Liver (tissue), 8 donors: ENCODE measurements at regions not wholly inside any gene's neighbourhood (a gene's known extent, or its start where the extent isn't known, plus 50 kb on each side); places are given as distances from the start of the nearest gene placed in this dataset.

Source experiments
- DNase-seq: peaks from one replicate; pipeline ENCODE4 v3.0.0-alpha.2; 2017; ENCODE audit warnings: low spot score
- H3K27ac ChIP-seq, 2 donors: one replicate each; pipeline ENCODE4 v1.7.0; 2013; ENCODE audit warnings: inconsistent platforms in 2 of 2, low read length in 2 of 2, control low read depth in 1 of 2, low read depth in 1 of 2, mild to moderate bottlenecking in 1 of 2
- H3K27me3 ChIP-seq, 4 donors: one replicate each; pipeline versions ENCODE4 v1.6.1 to v1.7.0; 2013; ENCODE audit warnings: low read length in 3 of 4, inconsistent platforms in 1 of 4, mild to moderate bottlenecking in 1 of 4, moderate library complexity in 1 of 4; ENCODE audit not compliant: control insufficient read depth in 4 of 4, insufficient read depth in 4 of 4
- H3K36me3 ChIP-seq, 4 donors: one replicate each; pipeline versions ENCODE4 v1.6.1 to v1.7.0; 2013; ENCODE audit warnings: low read length in 3 of 4, mild to moderate bottlenecking in 3 of 4, low read depth in 1 of 4, moderate library complexity in 1 of 4; ENCODE audit not compliant: control insufficient read depth in 4 of 4, insufficient read depth in 3 of 4
- H3K4me1 ChIP-seq, 4 donors: one replicate each; pipeline versions ENCODE4 v1.6.1 to v1.7.0; 2013; ENCODE audit warnings: low read length in 3 of 4, mild to moderate bottlenecking in 3 of 4, moderate library complexity in 1 of 4; ENCODE audit not compliant: control insufficient read depth in 4 of 4, insufficient read depth in 4 of 4
- H3K4me3 ChIP-seq, 3 donors: one replicate each; pipeline versions ENCODE4 v1.6.1 to v1.7.0; 2013; ENCODE audit warnings: low read length in 3 of 3, control low read depth in 1 of 3, low read depth in 1 of 3, mild to moderate bottlenecking in 1 of 3
- H3K9ac ChIP-seq, 2 donors: one replicate each; pipeline ENCODE4 v1.7.0; 2013; ENCODE audit warnings: low read length in 2 of 2, mild to moderate bottlenecking in 2 of 2, moderate library complexity in 2 of 2, control low read depth in 1 of 2, low read depth in 1 of 2
- H3K9me3 ChIP-seq, 4 donors: one replicate each; pipeline versions ENCODE4 v1.6.1 to v1.7.0; 2013; ENCODE audit warnings: low read length in 3 of 4; ENCODE audit not compliant: control insufficient read depth in 4 of 4
- FOXA1 ChIP-seq: IDR thresholded peaks from 2 replicates; pipeline ENCODE4 v1.6.1; 2016; ENCODE audit warnings: antibody characterized with exemption
- FOXA2 ChIP-seq: IDR thresholded peaks from 2 replicates; pipeline ENCODE4 v1.6.1; 2016; ENCODE audit warnings: antibody characterized with exemption
- HNF4A ChIP-seq, 2 donors: conservative IDR thresholded peaks; 2 replicates each; pipeline ENCODE4 v1.6.1; 2016; ENCODE audit warnings: antibody characterized with exemption in 2 of 2, mild to moderate bottlenecking in 2 of 2
- HNF4G ChIP-seq: IDR thresholded peaks from 2 replicates; pipeline ENCODE4 v1.6.1; 2016; ENCODE audit warnings: antibody characterized with exemption
- JUND ChIP-seq, 2 donors: IDR thresholded peaks; 2 replicates each; pipeline ENCODE4 v1.6.1; 2016; ENCODE audit warnings: antibody characterized with exemption in 2 of 2
- NR2F2 ChIP-seq: IDR thresholded peaks from 2 replicates; pipeline ENCODE4 v1.6.1; 2016; ENCODE audit warnings: antibody characterized with exemption
- RAD21 ChIP-seq, 2 donors: IDR thresholded peaks; 2 replicates each; pipeline ENCODE4 v1.6.1; 2016; ENCODE audit warnings: antibody characterized with exemption in 2 of 2, mild to moderate bottlenecking in 2 of 2
- RXRA ChIP-seq, 2 donors: IDR thresholded peaks; 2 replicates each; pipeline ENCODE4 v1.6.1; 2017 to 2018; ENCODE audit warnings: antibody characterized with exemption in 2 of 2, mild to moderate bottlenecking in 1 of 2
- SP1 ChIP-seq: IDR thresholded peaks from 2 replicates; pipeline ENCODE4 v1.6.1; 2018; ENCODE audit warnings: antibody characterized with exemption, mild to moderate bottlenecking
- TAF1 ChIP-seq: conservative IDR thresholded peaks from 2 replicates; pipeline ENCODE4 v1.6.1; 2016; ENCODE audit warnings: antibody characterized with exemption, mild to moderate bottlenecking
- YY1 ChIP-seq: IDR thresholded peaks from 2 replicates; pipeline ENCODE4 v1.6.1; 2016; ENCODE audit warnings: antibody characterized with exemption, mild to moderate bottlenecking
- WGBS: extraction: QIAGEN DNeasy Blood & Tissue Kit; methylation state at CpG from one replicate; pipeline ENCODE4 v1.1.7; 2013; 5-methylcytosine and 5-hydroxymethylcytosine counted together
- TF ChIP-seq, protein P1 (sequence below): IDR thresholded peaks from 2 replicates; pipeline ENCODE4 v1.6.1; 2016; ENCODE audit warnings: antibody characterized with exemption
- TF ChIP-seq, protein P2 (sequence below): fragments of 150-350 bp; IDR thresholded peaks from 2 replicates; pipeline ENCODE4 v1.5.1; 2017; ENCODE audit warnings: improper control_type of control experiment, low read depth, low read length; ENCODE audit not compliant: missing input control
- TF ChIP-seq, protein P3 (sequence below): IDR thresholded peaks from 2 replicates; pipeline ENCODE4 v1.6.1; 2016; ENCODE audit warnings: antibody characterized with exemption
- TF ChIP-seq, protein P4 (sequence below): IDR thresholded peaks from 2 replicates; pipeline ENCODE4 v1.6.1; 2016; ENCODE audit warnings: antibody characterized with exemption
- TF ChIP-seq, protein P5 (sequence below): IDR thresholded peaks from 2 replicates; pipeline ENCODE4 v1.6.1; 2016; ENCODE audit warnings: antibody characterized with exemption, mild to moderate bottlenecking
- donor health status: healthy.
- donor health status: healthy.
- donor health status: healthy.
- donor health status: healthy.
- donor health status: healthy.

DNA sequence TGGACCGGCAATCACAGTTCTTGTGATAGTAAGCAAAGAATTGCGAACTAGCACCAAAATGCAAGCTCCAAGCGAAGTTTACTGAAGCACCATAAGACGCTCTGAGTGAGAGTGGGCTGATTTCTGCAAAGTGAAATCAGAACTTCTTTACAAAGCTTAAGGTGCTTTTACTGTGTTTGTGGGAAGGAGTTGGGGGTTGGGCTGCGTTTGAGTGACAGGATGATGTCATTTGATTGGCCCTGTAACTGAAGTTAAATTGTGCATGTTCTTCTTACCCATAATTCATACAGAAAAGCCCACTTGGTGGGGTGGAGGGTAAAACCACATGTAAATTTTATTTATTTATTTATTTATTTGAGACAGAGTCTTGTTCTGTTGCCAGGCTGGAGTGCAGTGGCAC, 970.6 kb upstream of the CDH18 start:
- Histone ChIP-seq H3K9ac (no peak overlapping the region), H3K4me3 (no peak overlapping the region), H3K4me1 (no peaks in the 10 kb centered on the region), H3K36me3 (no peaks in the 10 kb centered on the region), H3K9me3 (no peaks in the 10 kb centered on the region), H3K27me3 (no peaks in the 10 kb centered on the region), H3K27ac (no peak overlapping the region)
- TF ChIP-seq FOXA1 (no peak), TAF1 (no peak), RAD21 (IDR thresholded peaks at IDR 0.05) (no peak), SP1 (no peak), RXRA (IDR thresholded peaks at IDR 0.05) (no peak), HNF4G (no peak), FOXA2 (no peak), JUND (IDR thresholded peaks at IDR 0.05) (no peak), HNF4A (conservative IDR thresholded peaks at IDR 0.05) (no peak), NR2F2 (no peak)
- TF ChIP-seq, protein P1, sequence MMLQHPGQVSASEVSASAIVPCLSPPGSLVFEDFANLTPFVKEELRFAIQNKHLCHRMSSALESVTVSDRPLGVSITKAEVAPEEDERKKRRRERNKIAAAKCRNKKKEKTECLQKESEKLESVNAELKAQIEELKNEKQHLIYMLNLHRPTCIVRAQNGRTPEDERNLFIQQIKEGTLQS = no peak
- TF ChIP-seq, protein P2, sequence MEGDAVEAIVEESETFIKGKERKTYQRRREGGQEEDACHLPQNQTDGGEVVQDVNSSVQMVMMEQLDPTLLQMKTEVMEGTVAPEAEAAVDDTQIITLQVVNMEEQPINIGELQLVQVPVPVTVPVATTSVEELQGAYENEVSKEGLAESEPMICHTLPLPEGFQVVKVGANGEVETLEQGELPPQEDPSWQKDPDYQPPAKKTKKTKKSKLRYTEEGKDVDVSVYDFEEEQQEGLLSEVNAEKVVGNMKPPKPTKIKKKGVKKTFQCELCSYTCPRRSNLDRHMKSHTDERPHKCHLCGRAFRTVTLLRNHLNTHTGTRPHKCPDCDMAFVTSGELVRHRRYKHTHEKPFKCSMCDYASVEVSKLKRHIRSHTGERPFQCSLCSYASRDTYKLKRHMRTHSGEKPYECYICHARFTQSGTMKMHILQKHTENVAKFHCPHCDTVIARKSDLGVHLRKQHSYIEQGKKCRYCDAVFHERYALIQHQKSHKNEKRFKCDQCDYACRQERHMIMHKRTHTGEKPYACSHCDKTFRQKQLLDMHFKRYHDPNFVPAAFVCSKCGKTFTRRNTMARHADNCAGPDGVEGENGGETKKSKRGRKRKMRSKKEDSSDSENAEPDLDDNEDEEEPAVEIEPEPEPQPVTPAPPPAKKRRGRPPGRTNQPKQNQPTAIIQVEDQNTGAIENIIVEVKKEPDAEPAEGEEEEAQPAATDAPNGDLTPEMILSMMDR = no peak
- TF ChIP-seq, protein P3, sequence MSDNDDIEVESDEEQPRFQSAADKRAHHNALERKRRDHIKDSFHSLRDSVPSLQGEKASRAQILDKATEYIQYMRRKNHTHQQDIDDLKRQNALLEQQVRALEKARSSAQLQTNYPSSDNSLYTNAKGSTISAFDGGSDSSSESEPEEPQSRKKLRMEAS = no peak
- TF ChIP-seq, protein P4, sequence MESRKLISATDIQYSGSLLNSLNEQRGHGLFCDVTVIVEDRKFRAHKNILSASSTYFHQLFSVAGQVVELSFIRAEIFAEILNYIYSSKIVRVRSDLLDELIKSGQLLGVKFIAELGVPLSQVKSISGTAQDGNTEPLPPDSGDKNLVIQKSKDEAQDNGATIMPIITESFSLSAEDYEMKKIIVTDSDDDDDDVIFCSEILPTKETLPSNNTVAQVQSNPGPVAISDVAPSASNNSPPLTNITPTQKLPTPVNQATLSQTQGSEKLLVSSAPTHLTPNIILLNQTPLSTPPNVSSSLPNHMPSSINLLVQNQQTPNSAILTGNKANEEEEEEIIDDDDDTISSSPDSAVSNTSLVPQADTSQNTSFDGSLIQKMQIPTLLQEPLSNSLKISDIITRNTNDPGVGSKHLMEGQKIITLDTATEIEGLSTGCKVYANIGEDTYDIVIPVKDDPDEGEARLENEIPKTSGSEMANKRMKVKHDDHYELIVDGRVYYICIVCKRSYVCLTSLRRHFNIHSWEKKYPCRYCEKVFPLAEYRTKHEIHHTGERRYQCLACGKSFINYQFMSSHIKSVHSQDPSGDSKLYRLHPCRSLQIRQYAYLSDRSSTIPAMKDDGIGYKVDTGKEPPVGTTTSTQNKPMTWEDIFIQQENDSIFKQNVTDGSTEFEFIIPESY = no peak
- TF ChIP-seq, protein P5, sequence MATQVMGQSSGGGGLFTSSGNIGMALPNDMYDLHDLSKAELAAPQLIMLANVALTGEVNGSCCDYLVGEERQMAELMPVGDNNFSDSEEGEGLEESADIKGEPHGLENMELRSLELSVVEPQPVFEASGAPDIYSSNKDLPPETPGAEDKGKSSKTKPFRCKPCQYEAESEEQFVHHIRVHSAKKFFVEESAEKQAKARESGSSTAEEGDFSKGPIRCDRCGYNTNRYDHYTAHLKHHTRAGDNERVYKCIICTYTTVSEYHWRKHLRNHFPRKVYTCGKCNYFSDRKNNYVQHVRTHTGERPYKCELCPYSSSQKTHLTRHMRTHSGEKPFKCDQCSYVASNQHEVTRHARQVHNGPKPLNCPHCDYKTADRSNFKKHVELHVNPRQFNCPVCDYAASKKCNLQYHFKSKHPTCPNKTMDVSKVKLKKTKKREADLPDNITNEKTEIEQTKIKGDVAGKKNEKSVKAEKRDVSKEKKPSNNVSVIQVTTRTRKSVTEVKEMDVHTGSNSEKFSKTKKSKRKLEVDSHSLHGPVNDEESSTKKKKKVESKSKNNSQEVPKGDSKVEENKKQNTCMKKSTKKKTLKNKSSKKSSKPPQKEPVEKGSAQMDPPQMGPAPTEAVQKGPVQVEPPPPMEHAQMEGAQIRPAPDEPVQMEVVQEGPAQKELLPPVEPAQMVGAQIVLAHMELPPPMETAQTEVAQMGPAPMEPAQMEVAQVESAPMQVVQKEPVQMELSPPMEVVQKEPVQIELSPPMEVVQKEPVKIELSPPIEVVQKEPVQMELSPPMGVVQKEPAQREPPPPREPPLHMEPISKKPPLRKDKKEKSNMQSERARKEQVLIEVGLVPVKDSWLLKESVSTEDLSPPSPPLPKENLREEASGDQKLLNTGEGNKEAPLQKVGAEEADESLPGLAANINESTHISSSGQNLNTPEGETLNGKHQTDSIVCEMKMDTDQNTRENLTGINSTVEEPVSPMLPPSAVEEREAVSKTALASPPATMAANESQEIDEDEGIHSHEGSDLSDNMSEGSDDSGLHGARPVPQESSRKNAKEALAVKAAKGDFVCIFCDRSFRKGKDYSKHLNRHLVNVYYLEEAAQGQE = no peak
- WGBS = 81% methylated on average over 5 of the region's 5 CpGs
- DNase-seq = no peak

DNA sequence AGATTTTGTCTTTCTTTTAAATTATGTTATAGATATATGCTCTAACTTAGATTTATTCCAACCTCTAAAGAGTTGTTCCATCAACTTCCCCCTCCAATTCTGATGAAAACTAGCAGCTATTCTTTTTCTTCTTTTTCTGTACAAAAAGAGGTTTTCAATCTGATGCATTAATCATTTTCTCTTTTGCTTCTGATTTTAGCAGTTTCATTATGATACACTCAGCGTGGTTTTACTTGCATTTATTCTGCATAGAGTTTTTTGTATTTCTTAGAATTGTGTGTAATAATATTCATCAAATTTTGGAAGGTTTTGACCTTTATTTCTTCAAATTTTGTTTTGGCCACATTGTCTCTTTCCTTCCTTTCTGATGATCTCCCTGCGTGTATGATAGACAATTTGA, 968.1 kb upstream of the CDH18 start:
- H3K4me1 ChIP-seq = no peaks in the 10 kb centered on the region
- WGBS = 71% methylated on average over 2 of the region's 2 CpGs
- H3K9ac ChIP-seq = no peak overlapping the region
- H3K36me3 ChIP-seq = no peaks in the 10 kb centered on the region
- H3K9me3 ChIP-seq = no peaks in the 10 kb centered on the region
- H3K27ac ChIP-seq = no peak overlapping the region
- DNase-seq = no peak
- TF ChIP-seq RAD21 (IDR thresholded peaks at IDR 0.05) (no peak), JUND (IDR thresholded peaks at IDR 0.05) (no peak), YY1 (no peak), TAF1 (no peak), NR2F2 (no peak), SP1 (no peak)
- TF ChIP-seq, protein P2 = no peak
- TF ChIP-seq, protein P5 = no peak
- TF ChIP-seq, protein P4 = no peak
- H3K4me3 ChIP-seq = no peak overlapping the region
- H3K27me3 ChIP-seq = no peaks in the 10 kb centered on the region
